C4-2B (cell line): ENCODE measurements at regions not wholly inside any gene's neighbourhood (a gene's known extent, or its start where the extent isn't known, plus 50 kb on each side); places are given as distances from the start of the nearest gene placed in this dataset.

Experiments used
- ZFX ChIP-seq: fragments of 450-650 bp; IDR thresholded peaks from 2 replicates; pipeline ENCODE4 v1.6.1; 2017
- TF ChIP-seq, protein P1 (sequence below): fragments of 450-650 bp; conservative IDR thresholded peaks from 2 replicates; pipeline ENCODE4 v1.5.1; 2017; ENCODE audit warnings: mild to moderate bottlenecking

DNA sequence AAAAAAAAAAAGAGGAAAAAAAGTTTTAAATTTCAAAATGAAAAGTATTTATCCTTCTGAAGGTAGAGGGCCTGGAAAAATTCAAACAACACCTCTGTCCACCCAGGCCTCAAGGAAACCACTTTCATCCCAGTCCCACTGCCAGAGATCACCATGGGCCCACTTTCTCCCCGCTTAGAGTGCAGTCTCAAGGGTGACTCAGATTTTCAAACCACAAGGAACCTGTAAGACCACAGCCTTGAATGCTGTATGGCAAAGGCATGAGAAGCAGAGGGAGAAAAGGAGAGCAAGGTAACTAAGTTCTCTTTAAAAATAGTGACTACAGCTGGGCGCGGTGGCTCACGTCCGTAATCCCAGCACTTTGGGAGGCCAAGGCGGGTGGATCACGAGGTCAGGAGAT is 87.9 kb upstream of the PACRGL start:
- TF ChIP-seq, protein P1, sequence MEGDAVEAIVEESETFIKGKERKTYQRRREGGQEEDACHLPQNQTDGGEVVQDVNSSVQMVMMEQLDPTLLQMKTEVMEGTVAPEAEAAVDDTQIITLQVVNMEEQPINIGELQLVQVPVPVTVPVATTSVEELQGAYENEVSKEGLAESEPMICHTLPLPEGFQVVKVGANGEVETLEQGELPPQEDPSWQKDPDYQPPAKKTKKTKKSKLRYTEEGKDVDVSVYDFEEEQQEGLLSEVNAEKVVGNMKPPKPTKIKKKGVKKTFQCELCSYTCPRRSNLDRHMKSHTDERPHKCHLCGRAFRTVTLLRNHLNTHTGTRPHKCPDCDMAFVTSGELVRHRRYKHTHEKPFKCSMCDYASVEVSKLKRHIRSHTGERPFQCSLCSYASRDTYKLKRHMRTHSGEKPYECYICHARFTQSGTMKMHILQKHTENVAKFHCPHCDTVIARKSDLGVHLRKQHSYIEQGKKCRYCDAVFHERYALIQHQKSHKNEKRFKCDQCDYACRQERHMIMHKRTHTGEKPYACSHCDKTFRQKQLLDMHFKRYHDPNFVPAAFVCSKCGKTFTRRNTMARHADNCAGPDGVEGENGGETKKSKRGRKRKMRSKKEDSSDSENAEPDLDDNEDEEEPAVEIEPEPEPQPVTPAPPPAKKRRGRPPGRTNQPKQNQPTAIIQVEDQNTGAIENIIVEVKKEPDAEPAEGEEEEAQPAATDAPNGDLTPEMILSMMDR = no peak
- no peak for TF ChIP-seq ZFX
